ENCODE measurements at regions not wholly inside any gene's neighbourhood (a gene's known extent, or its start where the extent isn't known, plus 50 kb on each side); places are given as distances from the start of the nearest gene placed in this dataset.

DNA sequence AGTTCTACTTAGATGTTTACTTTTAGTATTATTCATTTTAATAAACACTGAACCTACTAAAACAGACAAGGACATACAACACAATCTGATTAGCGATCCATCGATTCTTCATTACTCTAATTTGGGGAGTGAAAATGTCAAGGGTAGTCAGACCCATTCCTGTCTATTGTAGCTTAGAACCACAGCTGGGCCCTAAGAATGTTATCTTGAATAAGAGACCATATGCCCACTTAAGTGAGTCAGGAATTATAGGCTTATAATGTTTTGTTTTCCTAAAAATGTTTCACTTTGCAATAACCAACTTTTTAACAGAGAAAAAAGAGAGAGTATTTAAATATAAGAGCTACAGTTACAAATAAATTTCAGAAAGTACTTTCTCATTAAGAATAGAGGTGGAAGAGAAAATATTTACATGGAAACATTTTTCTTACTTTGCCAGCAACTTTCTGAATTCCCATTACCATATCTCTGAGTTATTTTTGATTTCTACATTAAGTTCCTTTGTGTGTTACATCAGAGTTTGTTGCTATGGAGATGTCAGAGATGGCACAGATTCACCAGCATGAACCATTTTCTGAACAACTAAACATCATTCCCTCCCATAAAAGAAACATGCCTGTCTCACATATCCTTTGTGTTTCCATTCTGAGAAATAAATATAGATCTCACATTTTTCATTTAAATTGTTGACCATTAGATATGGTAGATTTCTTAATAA, 75.4 kb upstream of the SLC13A1 start:
- H3K27me3 ChIP-seq (replicated peaks; ENCODE audit: insufficient read depth, low read depth, low read length, poor library complexity): no peaks in the 10 kb centered on the region
- TF ChIP-seq, protein P1, sequence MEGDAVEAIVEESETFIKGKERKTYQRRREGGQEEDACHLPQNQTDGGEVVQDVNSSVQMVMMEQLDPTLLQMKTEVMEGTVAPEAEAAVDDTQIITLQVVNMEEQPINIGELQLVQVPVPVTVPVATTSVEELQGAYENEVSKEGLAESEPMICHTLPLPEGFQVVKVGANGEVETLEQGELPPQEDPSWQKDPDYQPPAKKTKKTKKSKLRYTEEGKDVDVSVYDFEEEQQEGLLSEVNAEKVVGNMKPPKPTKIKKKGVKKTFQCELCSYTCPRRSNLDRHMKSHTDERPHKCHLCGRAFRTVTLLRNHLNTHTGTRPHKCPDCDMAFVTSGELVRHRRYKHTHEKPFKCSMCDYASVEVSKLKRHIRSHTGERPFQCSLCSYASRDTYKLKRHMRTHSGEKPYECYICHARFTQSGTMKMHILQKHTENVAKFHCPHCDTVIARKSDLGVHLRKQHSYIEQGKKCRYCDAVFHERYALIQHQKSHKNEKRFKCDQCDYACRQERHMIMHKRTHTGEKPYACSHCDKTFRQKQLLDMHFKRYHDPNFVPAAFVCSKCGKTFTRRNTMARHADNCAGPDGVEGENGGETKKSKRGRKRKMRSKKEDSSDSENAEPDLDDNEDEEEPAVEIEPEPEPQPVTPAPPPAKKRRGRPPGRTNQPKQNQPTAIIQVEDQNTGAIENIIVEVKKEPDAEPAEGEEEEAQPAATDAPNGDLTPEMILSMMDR (conservative IDR thresholded peaks at IDR 0.05; ENCODE audit: low read depth, low read length): no peak
- TF ChIP-seq EZH2 (IDR thresholded peaks at IDR 0.05; ENCODE audit: borderline replicate concordance, low read depth, low read length, poor library complexity, severe bottlenecking): no peak
- no peaks in the 10 kb centered on the region for H3K36me3 ChIP-seq (ENCODE audit: insufficient read depth, low read length, poor library complexity, severe bottlenecking)
- intact Hi-C loops (cut with micrococcal nuclease; ENCODE audit: unreplicated experiment): no loop called here
- H3K4me3 ChIP-seq (ENCODE audit: low read depth, low read length, poor library complexity, severe bottlenecking): no peak overlapping the region
- no peak overlapping the region for H3K27ac ChIP-seq (ENCODE audit: low read depth, low read length, poor library complexity, severe bottlenecking)
- H3K4me1 ChIP-seq (ENCODE audit: insufficient read depth, low read length, poor library complexity, severe bottlenecking): no peaks in the 10 kb centered on the region
- no peak for DNase-seq (ENCODE audit: low spot score)
- BruUV-seq (replicated peaks): no TSS peak
- ChIA-PET POLR2A (ENCODE audit: low non-redundant PET) (no interaction called here), CTCF (no interaction called here)
- no peaks in the 10 kb centered on the region for H3K9me3 ChIP-seq (ENCODE audit: low read depth, low read length, poor library complexity, severe bottlenecking)

DNA sequence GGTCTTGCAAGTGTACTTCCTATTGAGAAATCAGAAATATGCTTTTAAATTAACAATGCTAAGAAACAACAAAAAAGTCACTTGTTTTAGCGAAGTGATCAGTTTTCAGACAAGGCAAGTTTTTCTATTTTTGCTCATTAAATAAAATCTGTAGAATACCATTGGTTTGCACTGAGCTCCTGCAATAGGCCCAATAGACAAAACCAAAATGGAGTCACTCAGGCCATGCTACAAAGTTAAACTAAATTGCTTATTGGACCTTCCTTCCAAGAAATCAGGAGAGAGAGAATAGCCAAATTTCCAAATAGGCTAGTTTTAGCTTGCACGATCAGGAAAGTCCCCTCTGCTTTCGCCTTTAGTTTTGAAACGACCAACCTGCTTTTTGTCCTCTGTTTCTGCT, 73.4 kb upstream of the SLC13A1 start:
- BruUV-seq (replicated peaks): no TSS peak
- CTCF ChIA-PET: no interaction called here
- no peak for TF ChIP-seq EZH2 (IDR thresholded peaks at IDR 0.05; ENCODE audit: borderline replicate concordance, low read depth, low read length, poor library complexity, severe bottlenecking)
- TF ChIP-seq, protein P1 (conservative IDR thresholded peaks at IDR 0.05; ENCODE audit: low read depth, low read length): no peak

DNA sequence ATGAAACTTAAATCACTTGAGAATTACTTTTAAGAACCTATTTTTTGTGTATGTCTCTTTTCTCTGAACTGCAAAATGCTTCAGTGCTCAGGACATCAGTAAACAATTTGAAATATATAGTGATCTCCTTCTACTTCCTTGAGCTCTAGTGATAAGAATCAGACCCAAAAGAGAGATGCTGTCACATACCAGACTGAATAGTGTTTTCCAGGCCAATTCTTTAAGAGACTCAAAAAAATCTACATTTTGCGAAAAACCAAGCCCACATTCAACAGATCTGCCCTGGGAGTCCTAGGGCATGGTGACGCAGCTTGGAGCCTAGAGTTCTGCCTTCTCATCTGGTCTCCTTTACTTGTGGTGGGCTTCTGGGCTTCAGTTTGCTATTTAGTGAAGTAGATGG, 72.1 kb upstream of the SLC13A1 start:
- POLR2A ChIA-PET (ENCODE audit: low non-redundant PET): no interaction called here
- H3K4me1 ChIP-seq (ENCODE audit: insufficient read depth, low read length, poor library complexity, severe bottlenecking): no peaks in the 10 kb centered on the region
- H3K36me3 ChIP-seq (ENCODE audit: insufficient read depth, low read length, poor library complexity, severe bottlenecking): no peaks in the 10 kb centered on the region
- no peak overlapping the region for H3K4me3 ChIP-seq (ENCODE audit: low read depth, low read length, poor library complexity, severe bottlenecking)
- no peaks in the 10 kb centered on the region for H3K9me3 ChIP-seq (ENCODE audit: low read depth, low read length, poor library complexity, severe bottlenecking)
- intact Hi-C loops (cut with micrococcal nuclease; ENCODE audit: unreplicated experiment): no loop called here
- H3K27ac ChIP-seq (ENCODE audit: low read depth, low read length, poor library complexity, severe bottlenecking): no peak overlapping the region
- no peak for DNase-seq (ENCODE audit: low spot score)
- CTCF ChIA-PET: no interaction called here
- BruUV-seq (replicated peaks): no TSS peak
- TF ChIP-seq EZH2 (IDR thresholded peaks at IDR 0.05; ENCODE audit: borderline replicate concordance, low read depth, low read length, poor library complexity, severe bottlenecking): no peak
- TF ChIP-seq, protein P1 (conservative IDR thresholded peaks at IDR 0.05; ENCODE audit: low read depth, low read length): no peak
- no peaks in the 10 kb centered on the region for H3K27me3 ChIP-seq (replicated peaks; ENCODE audit: insufficient read depth, low read depth, low read length, poor library complexity)

More for the DNA sequence above, 73.4 kb upstream of the SLC13A1 start:
- intact Hi-C loops (cut with micrococcal nuclease; ENCODE audit: unreplicated experiment): no loop called here
- Histone ChIP-seq H3K27ac (ENCODE audit: low read depth, low read length, poor library complexity, severe bottlenecking) (no peak overlapping the region), H3K4me3 (ENCODE audit: low read depth, low read length, poor library complexity, severe bottlenecking) (no peak overlapping the region), H3K9me3 (ENCODE audit: low read depth, low read length, poor library complexity, severe bottlenecking) (no peaks in the 10 kb centered on the region), H3K27me3 (replicated peaks; ENCODE audit: insufficient read depth, low read depth, low read length, poor library complexity) (no peaks in the 10 kb centered on the region), H3K36me3 (ENCODE audit: insufficient read depth, low read length, poor library complexity, severe bottlenecking) (no peaks in the 10 kb centered on the region), H3K4me1 (ENCODE audit: insufficient read depth, low read length, poor library complexity, severe bottlenecking) (no peaks in the 10 kb centered on the region)
- no peak for DNase-seq (ENCODE audit: low spot score)
- POLR2A ChIA-PET (ENCODE audit: low non-redundant PET): no interaction called here
